Smooth muscle cell (in vitro differentiated cells): ENCODE measurements at regions not wholly inside any gene's neighbourhood (a gene's known extent, or its start where the extent isn't known, plus 50 kb on each side); places are given as distances from the start of the nearest gene placed in this dataset.

ENCODE experiments used
- DNase-seq: peaks from one replicate; lab custom pipeline; 2025; ENCODE audit not compliant: unreplicated experiment; lab: John Stamatoyannopoulos, UW
- H2AFZ ChIP-seq: fragments of 200-600 bp; sonication (generic); 2 replicates; pipeline ENCODE4 v1.6.0; 2016; ENCODE audit warnings: antibody characterized with exemption, low read depth, mild to moderate bottlenecking
- H3F3A ChIP-seq: fragments of 200-600 bp; sonication (generic); 2 replicates; pipeline ENCODE4 v1.6.0; 2017; ENCODE audit warnings: antibody characterized with exemption, low read depth
- H3K27ac ChIP-seq: fragments of 200-600 bp; sonication (generic); 2 replicates; pipeline ENCODE4 v1.5.1; 2016; ENCODE audit warnings: low read depth, mild to moderate bottlenecking
- H3K27me3 ChIP-seq: fragments of 200-600 bp; sonication (generic); 2 replicates; pipeline ENCODE4 v1.6.1; 2016; ENCODE audit warnings: low read depth, mild to moderate bottlenecking
- H3K36me3 ChIP-seq: fragments of 200-600 bp; sonication (generic); 2 replicates; pipeline ENCODE4 v1.5.1; 2016; ENCODE audit warnings: low read depth
- H3K4me1 ChIP-seq: fragments of 200-600 bp; sonication (generic); 2 replicates; pipeline ENCODE4 v1.5.1; 2016; ENCODE audit warnings: low read depth
- H3K4me2 ChIP-seq: fragments of 200-600 bp; sonication (generic); 2 replicates; pipeline ENCODE4 v1.6.0; 2016; ENCODE audit warnings: mild to moderate bottlenecking
- H3K4me3 ChIP-seq: fragments of 200-600 bp; sonication (generic); 2 replicates; pipeline ENCODE4 v1.5.1; 2016; ENCODE audit warnings: mild to moderate bottlenecking
- H3K79me2 ChIP-seq: fragments of 200-600 bp; sonication (generic); 2 replicates; pipeline ENCODE4 v1.6.0; 2016; ENCODE audit warnings: low read depth, mild to moderate bottlenecking
- H3K9ac ChIP-seq: fragments of 200-600 bp; sonication (generic); 2 replicates; pipeline ENCODE4 v1.6.0; 2016; ENCODE audit warnings: low read depth
- H3K9me3 ChIP-seq: fragments of 200-600 bp; sonication (generic); replicated peaks from 2 replicates; pipeline ENCODE4 v1.5.1; 2016; ENCODE audit warnings: low read depth
- H4K20me1 ChIP-seq: fragments of 200-600 bp; sonication (generic); 2 replicates; pipeline ENCODE4 v1.6.0; 2016; ENCODE audit warnings: low read depth
- CTCF ChIP-seq: fragments of 200-600 bp; sonication (generic); IDR thresholded peaks from 2 replicates; pipeline ENCODE4 v1.5.1; 2017; ENCODE audit warnings: borderline replicate concordance, mild to moderate bottlenecking, antibody characterized with exemption; ENCODE audit not compliant: insufficient read depth, poor library complexity, severe bottlenecking
- WGBS: methylation state at CpG from one replicate; pipeline ENCODE4 v1.1.7; 2016; ENCODE audit warnings: low lambda C conversion rate; 5-methylcytosine and 5-hydroxymethylcytosine counted together

- DNase-seq = no peak
- H3K4me2 ChIP-seq = no peak overlapping the region
- H3K79me2 ChIP-seq = no peaks in the 10 kb centered on the region
- no peak overlapping the region for H3K9ac ChIP-seq
- WGBS = 92% methylated on average over 7 of the region's 7 CpGs
- no peak for TF ChIP-seq CTCF
- H4K20me1 ChIP-seq = no peaks in the 10 kb centered on the region
- H3K4me1 ChIP-seq = no peaks in the 10 kb centered on the region
- H2AFZ ChIP-seq = no peak overlapping the region
- peaks cover 14% of the 10 kb centered on the region for H3K36me3 ChIP-seq
- H3K4me3 ChIP-seq = no peak overlapping the region
- no peaks in the 10 kb centered on the region for H3F3A ChIP-seq
- no peaks in the 10 kb centered on the region for H3K27me3 ChIP-seq
- H3K9me3 ChIP-seq = peaks cover 7% of the 10 kb centered on the region
- no peak overlapping the region for H3K27ac ChIP-seq
Measured at GRCh38 chr19:27738569-27739193, 1474.3 kb downstream of the UQCRFS1 start.

DNA sequence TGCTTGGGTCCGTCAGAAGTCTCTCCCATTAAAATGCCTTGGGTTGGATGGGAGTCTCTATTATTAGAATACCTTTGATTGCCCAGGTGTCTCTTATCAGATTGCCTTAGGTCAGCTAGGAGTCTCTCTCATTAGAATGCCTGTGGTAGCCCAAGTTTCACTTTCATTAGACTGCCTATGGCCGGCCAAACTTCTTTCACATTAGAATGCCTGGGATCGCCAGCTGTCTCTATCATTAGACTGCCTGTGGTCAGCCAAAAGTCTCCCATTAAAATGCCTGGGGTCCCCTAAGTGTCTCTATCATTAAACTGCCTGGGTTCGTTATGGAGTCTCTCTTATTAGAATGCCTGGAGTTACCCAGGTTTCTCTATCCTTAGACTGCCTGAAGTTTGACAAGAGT is 1476.7 kb downstream of the UQCRFS1 start:
- no peaks in the 10 kb centered on the region for H3F3A ChIP-seq
- H2AFZ ChIP-seq = no peak overlapping the region
- no peaks in the 10 kb centered on the region for H3K27me3 ChIP-seq
- no peak overlapping the region for H3K27ac ChIP-seq
- H3K9me3 ChIP-seq = peaks cover 22% of the 10 kb centered on the region
- no peak overlapping the region for H3K4me2 ChIP-seq
- no peak for DNase-seq
- TF ChIP-seq CTCF = no peak
- 98% methylated on average over 4 of the region's 4 CpGs for WGBS
- H4K20me1 ChIP-seq = no peaks in the 10 kb centered on the region
- H3K36me3 ChIP-seq = peaks cover 32% of the 10 kb centered on the region
- H3K79me2 ChIP-seq = no peaks in the 10 kb centered on the region
- H3K4me3 ChIP-seq = no peak overlapping the region
- H3K9ac ChIP-seq = no peak overlapping the region
- H3K4me1 ChIP-seq = no peaks in the 10 kb centered on the region

GRCh38 chr19:27735314-27735713 is 1477.6 kb downstream of the UQCRFS1 start:
- Histone ChIP-seq H3K9me3 (peaks cover 30% of the 10 kb centered on the region), H3K27me3 (no peaks in the 10 kb centered on the region), H3K27ac (no peak overlapping the region), H3F3A (no peaks in the 10 kb centered on the region), H3K4me3 (no peak overlapping the region), H3K4me2 (no peak overlapping the region), H3K79me2 (no peaks in the 10 kb centered on the region), H4K20me1 (no peaks in the 10 kb centered on the region), H3K4me1 (no peaks in the 10 kb centered on the region), H2AFZ (no peak overlapping the region), H3K9ac (no peak overlapping the region), H3K36me3 (peaks cover 39% of the 10 kb centered on the region)
- DNase-seq = no peak
- TF ChIP-seq CTCF = no peak
- WGBS = 97% methylated on average over 5 of the region's 5 CpGs
